Mucosa of descending colon (tissue), 3 donors: ENCODE measurements at regions not wholly inside any gene's neighbourhood (a gene's known extent, or its start where the extent isn't known, plus 50 kb on each side); places are given as distances from the start of the nearest gene placed in this dataset.
"Not testable (repeated sequence)": the region's sequence is repeated elsewhere in the genome, so short reads cannot be mapped to it uniquely, and the experiment has no call there.

Experiments used
- ATAC-seq: fragments of 200-7000 bp; cut with Tn5 transposase; one replicate; pipeline ENCODE4 v1.9.1; 2020; ENCODE audit warnings: mild to moderate bottlenecking, moderate library complexity
- DNase-seq, 3 donors: peaks; one replicate each; pipeline ENCODE4 v3.0.0-alpha.2; 2020
- H3K36me3 ChIP-seq: fragments of 200-600 bp; one replicate; pipeline ENCODE4 v1.8.0; 2021; ENCODE audit warnings: low read depth, mild to moderate bottlenecking
- H3K4me1 ChIP-seq: fragments of 200-600 bp; one replicate; pipeline ENCODE4 v1.8.0; 2021; ENCODE audit warnings: low read depth, mild to moderate bottlenecking
- H3K4me3 ChIP-seq: fragments of 200-600 bp; one replicate; pipeline ENCODE4 v1.8.0; 2021; ENCODE audit warnings: mild to moderate bottlenecking
- H3K9me3 ChIP-seq: fragments of 200-600 bp; one replicate; pipeline ENCODE4 v1.8.0; 2021; ENCODE audit warnings: mild to moderate bottlenecking
- intact Hi-C, 2 donors: fragments of 100-400 bp; cut with DNase I in 1 of 2; cut with micrococcal nuclease in 1 of 2; formaldehyde crosslinking; loops; one replicate each; pipeline versions ENCODE4 v1.11.0 to v1.11.1; 2022; cut with DNase I, micrococcal nuclease
- TF ChIP-seq, protein P1 (sequence below): fragments of 200-600 bp; IDR thresholded peaks from one replicate; pipeline ENCODE4 v1.8.0; 2022; ENCODE audit warnings: antibody characterized with exemption, mild to moderate bottlenecking
- donor health status: DM: no; HTN: no; CAD: no; lungs with moderate emphysema.
- donor health status: DM: no; HTN: no; CAD: no.
- donor health status: DM: no; HTN: yes; CAD: no.

DNA sequence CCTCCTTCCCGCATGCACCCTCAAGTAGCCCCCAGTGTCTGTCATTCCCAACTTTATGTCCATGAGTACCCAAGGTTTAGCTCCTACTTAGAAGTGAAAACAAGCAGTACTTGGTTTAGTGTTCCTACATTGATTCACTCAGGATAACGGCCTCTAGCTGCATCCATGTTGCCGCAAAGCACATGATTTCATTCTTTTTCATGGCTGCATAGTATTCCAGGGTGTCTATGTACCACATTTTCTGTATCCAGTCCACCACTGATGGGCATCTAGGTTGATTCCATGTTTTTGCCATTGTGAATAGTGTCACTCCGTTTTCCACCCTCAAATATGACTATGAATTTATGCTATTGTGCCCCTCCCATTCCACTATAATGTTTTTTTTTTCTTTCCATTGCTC lies 130.5 kb upstream of the MXRA5 start:
- intact Hi-C loops = no loop called here
- no peaks in the 10 kb centered on the region for H3K9me3 ChIP-seq
- H3K36me3 ChIP-seq = no peaks in the 10 kb centered on the region
- no peak overlapping the region for H3K4me3 ChIP-seq
- TF ChIP-seq, protein P1, sequence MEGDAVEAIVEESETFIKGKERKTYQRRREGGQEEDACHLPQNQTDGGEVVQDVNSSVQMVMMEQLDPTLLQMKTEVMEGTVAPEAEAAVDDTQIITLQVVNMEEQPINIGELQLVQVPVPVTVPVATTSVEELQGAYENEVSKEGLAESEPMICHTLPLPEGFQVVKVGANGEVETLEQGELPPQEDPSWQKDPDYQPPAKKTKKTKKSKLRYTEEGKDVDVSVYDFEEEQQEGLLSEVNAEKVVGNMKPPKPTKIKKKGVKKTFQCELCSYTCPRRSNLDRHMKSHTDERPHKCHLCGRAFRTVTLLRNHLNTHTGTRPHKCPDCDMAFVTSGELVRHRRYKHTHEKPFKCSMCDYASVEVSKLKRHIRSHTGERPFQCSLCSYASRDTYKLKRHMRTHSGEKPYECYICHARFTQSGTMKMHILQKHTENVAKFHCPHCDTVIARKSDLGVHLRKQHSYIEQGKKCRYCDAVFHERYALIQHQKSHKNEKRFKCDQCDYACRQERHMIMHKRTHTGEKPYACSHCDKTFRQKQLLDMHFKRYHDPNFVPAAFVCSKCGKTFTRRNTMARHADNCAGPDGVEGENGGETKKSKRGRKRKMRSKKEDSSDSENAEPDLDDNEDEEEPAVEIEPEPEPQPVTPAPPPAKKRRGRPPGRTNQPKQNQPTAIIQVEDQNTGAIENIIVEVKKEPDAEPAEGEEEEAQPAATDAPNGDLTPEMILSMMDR = no peak
- no peaks in the 10 kb centered on the region for H3K4me1 ChIP-seq
- ATAC-seq (no peak), DNase-seq (no peak)

DNA sequence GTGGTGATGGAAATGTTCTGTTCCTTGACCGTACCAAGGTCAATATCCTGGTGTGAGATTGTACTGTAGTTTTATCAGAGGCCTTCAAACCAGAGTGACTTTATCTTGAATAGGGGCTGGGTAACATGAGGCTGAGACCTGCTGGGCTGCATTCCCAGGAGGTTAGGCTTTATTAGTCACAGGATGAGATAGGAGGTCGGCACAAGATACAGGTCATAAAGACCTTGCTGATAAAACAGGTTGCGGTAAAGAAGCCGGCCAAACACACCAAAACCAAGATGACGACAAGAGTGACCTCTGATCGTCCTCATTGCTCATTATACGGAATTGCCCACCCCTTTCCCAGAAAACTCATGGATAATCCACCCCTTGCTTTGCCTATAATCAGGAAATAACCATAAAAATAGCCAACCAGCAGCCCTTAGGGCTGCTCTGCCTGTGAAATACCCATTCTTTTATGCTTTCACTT lies 123.8 kb upstream of the MXRA5 start:
- DNase-seq, H3K9me3 ChIP-seq, H3K36me3 ChIP-seq, H3K4me3 ChIP-seq, intact Hi-C loops, H3K4me1 ChIP-seq: not testable (repeated sequence)
- ATAC-seq = peak; percentile 68

DNA sequence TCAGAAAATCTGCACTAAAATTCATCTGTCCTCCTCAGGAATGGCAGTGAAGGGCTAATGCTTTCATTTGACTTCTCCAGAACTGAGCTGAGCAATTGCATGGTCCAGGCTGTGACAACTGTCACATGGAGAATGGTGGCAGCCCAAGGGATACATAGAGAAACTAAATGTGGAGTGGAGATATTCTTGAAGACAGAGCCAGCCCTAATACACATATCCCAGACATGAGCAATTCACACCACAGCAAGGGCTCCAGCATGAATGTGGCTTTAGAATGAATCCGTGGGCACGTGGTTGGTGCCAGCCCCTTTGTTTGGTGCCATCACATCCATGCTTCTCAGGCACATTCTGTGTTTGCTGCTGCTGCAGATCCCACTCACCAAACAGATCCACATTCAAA lies 121.6 kb upstream of the MXRA5 start:
- TF ChIP-seq, protein P1 = no peak
- no peak for DNase-seq

DNA sequence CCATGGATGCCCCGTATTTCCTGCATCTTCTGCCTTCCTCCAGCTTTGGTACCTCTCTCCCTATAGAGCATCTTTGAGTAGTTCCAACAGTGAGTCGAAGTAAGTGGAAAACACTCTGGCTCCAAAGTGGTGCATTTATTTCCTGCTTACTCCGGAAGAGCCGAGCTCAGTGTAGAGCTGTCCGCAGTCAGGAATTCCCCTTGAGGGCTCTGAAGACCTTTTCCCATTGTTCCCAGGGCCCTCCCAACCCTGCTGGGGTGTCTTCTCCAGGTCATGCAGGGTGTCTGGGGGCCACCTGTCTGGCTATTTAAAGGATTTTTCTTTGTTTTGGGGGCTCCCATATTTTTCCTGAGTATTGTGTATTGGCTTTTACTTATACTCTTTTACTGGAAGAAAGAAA lies 118.6 kb upstream of the MXRA5 start:
- no peak overlapping the region for H3K4me3 ChIP-seq
- TF ChIP-seq, protein P1 = no peak
- ATAC-seq (no peak), DNase-seq (no peak)
- no peaks in the 10 kb centered on the region for H3K4me1 ChIP-seq
- intact Hi-C loops = no loop called here
- no peaks in the 10 kb centered on the region for H3K9me3 ChIP-seq
- no peaks in the 10 kb centered on the region for H3K36me3 ChIP-seq

More for the DNA sequence above, 121.6 kb upstream of the MXRA5 start:
- H3K4me3 ChIP-seq = no peak overlapping the region
- intact Hi-C loops = no loop called here
- H3K4me1 ChIP-seq = no peaks in the 10 kb centered on the region
- no peaks in the 10 kb centered on the region for H3K9me3 ChIP-seq
- no peak for ATAC-seq
- no peaks in the 10 kb centered on the region for H3K36me3 ChIP-seq

DNA sequence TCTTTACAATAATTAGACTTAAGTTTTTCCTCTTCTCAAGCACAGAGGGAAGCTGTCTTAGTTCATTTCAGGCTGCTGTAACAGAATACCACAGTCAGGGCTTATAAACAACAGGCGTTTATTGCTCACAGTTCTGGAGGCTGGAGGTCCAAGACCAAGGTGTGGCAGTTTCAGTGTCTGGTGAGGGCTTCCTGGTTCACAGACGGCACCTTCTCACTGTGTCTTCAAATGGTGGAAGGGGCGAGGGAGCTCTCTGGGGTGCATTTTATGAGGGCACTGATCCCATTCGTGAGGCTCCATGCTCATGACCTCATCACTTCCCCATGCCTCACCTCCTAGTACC lies 115.7 kb upstream of the MXRA5 start:
- peak; percentile 66 for ATAC-seq
- H3K9me3 ChIP-seq = no peaks in the 10 kb centered on the region
- intact Hi-C loops = no loop called here
- TF ChIP-seq, protein P1 = no peak
- no peak for DNase-seq
- no peaks in the 10 kb centered on the region for H3K36me3 ChIP-seq
- H3K4me3 ChIP-seq = no peak overlapping the region
- no peaks in the 10 kb centered on the region for H3K4me1 ChIP-seq

DNA sequence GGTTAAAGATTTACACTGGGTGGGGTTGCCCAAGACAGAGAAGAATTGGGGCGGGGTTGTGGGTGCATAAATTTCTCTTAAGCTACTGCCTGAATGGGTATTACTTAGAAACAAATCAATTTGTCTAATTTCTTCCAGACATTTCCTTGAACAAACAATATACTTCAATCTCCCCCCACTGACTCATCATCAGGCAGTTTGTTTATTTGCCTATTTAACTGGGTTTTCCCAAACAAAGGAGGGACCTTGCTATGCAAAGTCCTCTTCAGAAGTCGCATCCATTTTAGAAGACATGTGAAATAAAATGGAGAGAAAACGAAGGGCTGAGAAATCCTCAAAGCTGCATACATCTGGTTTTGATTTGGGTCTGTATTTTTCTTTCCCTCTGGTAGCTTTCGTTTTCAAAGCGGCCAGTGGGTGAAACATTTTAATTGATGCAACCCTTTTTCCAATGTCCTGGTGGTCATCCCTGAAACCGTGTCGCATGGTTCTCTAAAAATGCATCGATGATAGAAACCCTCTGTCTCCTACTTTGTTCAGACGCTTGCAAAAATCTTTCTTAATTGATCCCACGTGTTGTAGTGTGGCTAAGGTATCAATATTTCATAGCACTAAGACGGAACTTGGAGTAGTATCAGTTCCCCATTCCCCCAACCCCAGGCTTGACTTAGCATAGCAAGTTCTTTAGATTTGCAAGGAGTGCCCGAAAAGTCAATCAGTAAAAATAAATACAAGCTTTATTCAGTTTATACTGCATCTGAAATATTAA lies 115.1 kb upstream of the MXRA5 start:
- ATAC-seq (peak; percentile 48), DNase-seq (no peak)
- Histone ChIP-seq H3K4me1 (no peaks in the 10 kb centered on the region), H3K4me3 (no peak overlapping the region), H3K9me3 (no peaks in the 10 kb centered on the region), H3K36me3 (no peaks in the 10 kb centered on the region)
- TF ChIP-seq, protein P1 = no peak
- intact Hi-C loops = no loop called here
